ENCODE measurements at regions not wholly inside any gene's neighbourhood (a gene's known extent, or its start where the extent isn't known, plus 50 kb on each side); places are given as distances from the start of the nearest gene placed in this dataset.

DNA sequence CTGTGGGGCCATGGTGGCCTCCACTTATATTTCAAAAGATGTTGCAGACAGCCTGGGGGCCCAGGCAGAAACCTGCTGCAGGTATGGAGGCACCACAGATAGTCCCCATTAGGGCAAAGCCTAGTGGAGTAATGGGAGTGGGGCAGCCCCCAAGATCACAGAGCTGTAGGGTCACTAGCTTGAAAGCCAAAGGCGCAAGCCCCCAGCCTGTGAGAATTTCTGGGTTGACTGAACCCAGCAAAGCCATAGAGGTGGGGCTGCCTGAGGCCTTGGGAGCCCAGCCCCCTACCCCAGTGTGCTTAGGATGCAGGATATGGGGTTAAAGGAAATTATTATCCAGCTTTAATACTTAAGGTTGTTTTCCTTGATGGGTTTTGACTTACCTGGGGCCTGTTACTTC is 165.3 kb upstream of the FBN2 start:
- TF ChIP-seq, protein P1, sequence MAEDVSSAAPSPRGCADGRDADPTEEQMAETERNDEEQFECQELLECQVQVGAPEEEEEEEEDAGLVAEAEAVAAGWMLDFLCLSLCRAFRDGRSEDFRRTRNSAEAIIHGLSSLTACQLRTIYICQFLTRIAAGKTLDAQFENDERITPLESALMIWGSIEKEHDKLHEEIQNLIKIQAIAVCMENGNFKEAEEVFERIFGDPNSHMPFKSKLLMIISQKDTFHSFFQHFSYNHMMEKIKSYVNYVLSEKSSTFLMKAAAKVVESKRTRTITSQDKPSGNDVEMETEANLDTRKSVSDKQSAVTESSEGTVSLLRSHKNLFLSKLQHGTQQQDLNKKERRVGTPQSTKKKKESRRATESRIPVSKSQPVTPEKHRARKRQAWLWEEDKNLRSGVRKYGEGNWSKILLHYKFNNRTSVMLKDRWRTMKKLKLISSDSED (CRISPR knock-in tag; IDR thresholded peaks at IDR 0.05) = no peak
- TF ChIP-seq SMAD3 (CRISPR knock-in tag; IDR thresholded peaks at IDR 0.05) (no peak), ELF3 (CRISPR knock-in tag; IDR thresholded peaks at IDR 0.05) (no peak), ZBTB21 (CRISPR knock-in tag; IDR thresholded peaks at IDR 0.05) (no peak), CBX5 (CRISPR knock-in tag; IDR thresholded peaks at IDR 0.05; ENCODE audit: borderline replicate concordance) (no peak), MYC (CRISPR knock-in tag; IDR thresholded peaks at IDR 0.05; ENCODE audit: borderline replicate concordance) (no peak), KDM1A (CRISPR knock-in tag; IDR thresholded peaks at IDR 0.05) (no peak), NR1H2 (CRISPR knock-in tag; IDR thresholded peaks at IDR 0.05; ENCODE audit: borderline replicate concordance, low read depth) (no peak), KLF6 (CRISPR knock-in tag; IDR thresholded peaks at IDR 0.05) (no peak), ZMYM3 (CRISPR knock-in tag; IDR thresholded peaks at IDR 0.05) (no peak)
- TF ChIP-seq, protein P2, sequence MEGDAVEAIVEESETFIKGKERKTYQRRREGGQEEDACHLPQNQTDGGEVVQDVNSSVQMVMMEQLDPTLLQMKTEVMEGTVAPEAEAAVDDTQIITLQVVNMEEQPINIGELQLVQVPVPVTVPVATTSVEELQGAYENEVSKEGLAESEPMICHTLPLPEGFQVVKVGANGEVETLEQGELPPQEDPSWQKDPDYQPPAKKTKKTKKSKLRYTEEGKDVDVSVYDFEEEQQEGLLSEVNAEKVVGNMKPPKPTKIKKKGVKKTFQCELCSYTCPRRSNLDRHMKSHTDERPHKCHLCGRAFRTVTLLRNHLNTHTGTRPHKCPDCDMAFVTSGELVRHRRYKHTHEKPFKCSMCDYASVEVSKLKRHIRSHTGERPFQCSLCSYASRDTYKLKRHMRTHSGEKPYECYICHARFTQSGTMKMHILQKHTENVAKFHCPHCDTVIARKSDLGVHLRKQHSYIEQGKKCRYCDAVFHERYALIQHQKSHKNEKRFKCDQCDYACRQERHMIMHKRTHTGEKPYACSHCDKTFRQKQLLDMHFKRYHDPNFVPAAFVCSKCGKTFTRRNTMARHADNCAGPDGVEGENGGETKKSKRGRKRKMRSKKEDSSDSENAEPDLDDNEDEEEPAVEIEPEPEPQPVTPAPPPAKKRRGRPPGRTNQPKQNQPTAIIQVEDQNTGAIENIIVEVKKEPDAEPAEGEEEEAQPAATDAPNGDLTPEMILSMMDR (CRISPR knock-in tag; IDR thresholded peaks at IDR 0.05) = no peak
- TF ChIP-seq, protein P3, sequence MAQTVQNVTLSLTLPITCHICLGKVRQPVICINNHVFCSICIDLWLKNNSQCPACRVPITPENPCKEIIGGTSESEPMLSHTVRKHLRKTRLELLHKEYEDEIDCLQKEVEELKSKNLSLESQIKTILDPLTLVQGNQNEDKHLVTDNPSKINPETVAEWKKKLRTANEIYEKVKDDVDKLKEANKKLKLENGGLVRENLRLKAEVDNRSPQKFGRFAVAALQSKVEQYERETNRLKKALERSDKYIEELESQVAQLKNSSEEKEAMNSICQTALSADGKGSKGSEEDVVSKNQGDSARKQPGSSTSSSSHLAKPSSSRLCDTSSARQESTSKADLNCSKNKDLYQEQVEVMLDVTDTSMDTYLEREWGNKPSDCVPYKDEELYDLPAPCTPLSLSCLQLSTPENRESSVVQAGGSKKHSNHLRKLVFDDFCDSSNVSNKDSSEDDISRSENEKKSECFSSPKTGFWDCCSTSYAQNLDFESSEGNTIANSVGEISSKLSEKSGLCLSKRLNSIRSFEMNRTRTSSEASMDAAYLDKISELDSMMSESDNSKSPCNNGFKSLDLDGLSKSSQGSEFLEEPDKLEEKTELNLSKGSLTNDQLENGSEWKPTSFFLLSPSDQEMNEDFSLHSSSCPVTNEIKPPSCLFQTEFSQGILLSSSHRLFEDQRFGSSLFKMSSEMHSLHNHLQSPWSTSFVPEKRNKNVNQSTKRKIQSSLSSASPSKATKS (CRISPR knock-in tag; IDR thresholded peaks at IDR 0.05) = no peak

Data from HepG2 (cell line).